ENCODE measurements at regions not wholly inside any gene's neighbourhood (a gene's known extent, or its start where the extent isn't known, plus 50 kb on each side); places are given as distances from the start of the nearest gene placed in this dataset.

GRCh38 chr6:33950891-33951889, 147.4 kb upstream of the MLN start:
- no peak for DNase-seq (ENCODE audit: low read depth)

GRCh38 chr6:33950472-33950881, 146.7 kb upstream of the MLN start:
- DNase-seq (ENCODE audit: low read depth): no peak

GRCh38 chr6:33949877-33950435, 146.2 kb upstream of the MLN start:
- DNase-seq (ENCODE audit: low read depth): no peak

GRCh38 chr6:33949111-33949510, 145.3 kb upstream of the MLN start:
- DNase-seq (ENCODE audit: low read depth): no peak

GRCh38 chr6:33947916-33948594, 144.3 kb upstream of the MLN start:
- no peak for DNase-seq (ENCODE audit: low read depth)

- no peak for DNase-seq (ENCODE audit: low read depth)
Measured at GRCh38 chr6:33947047-33947446, 143.2 kb upstream of the MLN start.

- no peak for DNase-seq (ENCODE audit: low read depth)
Measured at GRCh38 chr6:33945931-33946330, 142.1 kb upstream of the MLN start.

GRCh38 chr6:33944686-33945411, 141.0 kb upstream of the MLN start:
- DNase-seq (ENCODE audit: low read depth): no peak

- no peak for DNase-seq (ENCODE audit: low read depth)
Measured at GRCh38 chr6:33936886-33937285, 133.1 kb upstream of the MLN start.

- DNase-seq (ENCODE audit: low read depth): no peak
Measured at GRCh38 chr6:33935439-33936080, 131.8 kb upstream of the MLN start.

GRCh38 chr6:33934731-33935270, 131.0 kb upstream of the MLN start:
- no peak for DNase-seq (ENCODE audit: low read depth)

GRCh38 chr6:33933101-33933500, 129.3 kb upstream of the MLN start:
- no peak for DNase-seq (ENCODE audit: low read depth)

GRCh38 chr6:33931799-33932198, 128.0 kb upstream of the MLN start:
- no peak for DNase-seq (ENCODE audit: low read depth)

- DNase-seq (ENCODE audit: low read depth): no peak
Measured at GRCh38 chr6:33929575-33930288, 125.9 kb upstream of the MLN start.

- peak; percentile 6 for DNase-seq (ENCODE audit: low read depth)
Measured at GRCh38 chr6:33927616-33928015, 123.8 kb upstream of the MLN start.

- DNase-seq (ENCODE audit: low read depth): no peak
Measured at GRCh38 chr6:33927112-33927511, 123.3 kb upstream of the MLN start.

GRCh38 chr6:33926451-33926850, 122.6 kb upstream of the MLN start:
- no peak for DNase-seq (ENCODE audit: low read depth)

GRCh38 chr6:33925936-33926335, 122.1 kb upstream of the MLN start:
- DNase-seq (ENCODE audit: low read depth): no peak

GRCh38 chr6:33925210-33925609, 121.4 kb upstream of the MLN start:
- no peak for DNase-seq (ENCODE audit: low read depth)

- DNase-seq (ENCODE audit: low read depth): no peak
Measured at GRCh38 chr6:33924681-33925080, 120.9 kb upstream of the MLN start.
